ENCODE measurements at regions not wholly inside any gene's neighbourhood (a gene's known extent, or its start where the extent isn't known, plus 50 kb on each side); places are given as distances from the start of the nearest gene placed in this dataset.
"Not testable (repeated sequence)": the region's sequence is repeated elsewhere in the genome, so short reads cannot be mapped to it uniquely, and the experiment has no call there.

DNA sequence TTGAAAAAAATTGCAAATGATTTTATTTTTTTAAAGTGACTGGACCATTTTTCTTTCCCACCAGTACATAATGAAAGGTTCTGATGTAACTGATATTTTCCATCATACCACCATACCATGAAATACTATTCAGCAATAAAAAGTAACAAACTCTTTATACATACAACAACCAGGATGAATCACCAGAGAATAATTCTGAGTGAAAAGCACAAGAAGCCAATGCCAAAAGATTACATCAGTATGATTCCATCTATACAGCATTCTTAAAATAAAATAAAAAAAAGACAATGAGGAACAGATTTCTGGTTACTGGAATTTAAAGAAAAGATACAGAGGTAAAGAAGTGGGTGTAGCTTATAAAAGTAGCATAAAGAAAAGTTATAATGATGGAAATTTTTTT lies 423.7 kb upstream of the ST8SIA4 start:
- no peak overlapping the region for H3K23ac ChIP-seq (ENCODE audit: insufficient read length, low read depth, low read length)
- TF ChIP-seq, protein P1, sequence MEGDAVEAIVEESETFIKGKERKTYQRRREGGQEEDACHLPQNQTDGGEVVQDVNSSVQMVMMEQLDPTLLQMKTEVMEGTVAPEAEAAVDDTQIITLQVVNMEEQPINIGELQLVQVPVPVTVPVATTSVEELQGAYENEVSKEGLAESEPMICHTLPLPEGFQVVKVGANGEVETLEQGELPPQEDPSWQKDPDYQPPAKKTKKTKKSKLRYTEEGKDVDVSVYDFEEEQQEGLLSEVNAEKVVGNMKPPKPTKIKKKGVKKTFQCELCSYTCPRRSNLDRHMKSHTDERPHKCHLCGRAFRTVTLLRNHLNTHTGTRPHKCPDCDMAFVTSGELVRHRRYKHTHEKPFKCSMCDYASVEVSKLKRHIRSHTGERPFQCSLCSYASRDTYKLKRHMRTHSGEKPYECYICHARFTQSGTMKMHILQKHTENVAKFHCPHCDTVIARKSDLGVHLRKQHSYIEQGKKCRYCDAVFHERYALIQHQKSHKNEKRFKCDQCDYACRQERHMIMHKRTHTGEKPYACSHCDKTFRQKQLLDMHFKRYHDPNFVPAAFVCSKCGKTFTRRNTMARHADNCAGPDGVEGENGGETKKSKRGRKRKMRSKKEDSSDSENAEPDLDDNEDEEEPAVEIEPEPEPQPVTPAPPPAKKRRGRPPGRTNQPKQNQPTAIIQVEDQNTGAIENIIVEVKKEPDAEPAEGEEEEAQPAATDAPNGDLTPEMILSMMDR (conservative IDR thresholded peaks at IDR 0.05) = no peak
- H2BK12ac ChIP-seq (ENCODE audit: insufficient read length, low read depth, low read length) = no peak overlapping the region
- H4K20me1 ChIP-seq (ENCODE audit: control insufficient read depth, insufficient read depth, insufficient read length) = no peaks in the 10 kb centered on the region
- H4K5ac ChIP-seq (ENCODE audit: insufficient read length, low read depth, low read length) = no peak overlapping the region
- H3K79me2 ChIP-seq (ENCODE audit: insufficient read depth, low read length) = no peaks in the 10 kb centered on the region
- H2AK5ac ChIP-seq (ENCODE audit: insufficient read length, low read length) = no peak overlapping the region
- no peak overlapping the region for H3K4me2 ChIP-seq (ENCODE audit: insufficient read depth, insufficient read length, low read length)
- H4K91ac ChIP-seq (ENCODE audit: insufficient read length, low read depth, low read length) = no peak overlapping the region
- no peak for DNase-seq
- no peaks in the 10 kb centered on the region for H3K9me3 ChIP-seq (ENCODE audit: control insufficient read depth, low read depth, low read length)
- H3K4me1 ChIP-seq (ENCODE audit: insufficient read depth, low read length) = no peaks in the 10 kb centered on the region
- H3T11ph ChIP-seq (ENCODE audit: low read length) = no peak overlapping the region
- no peaks in the 10 kb centered on the region for H3K23me2 ChIP-seq (ENCODE audit: insufficient read length, low read depth, low read length, poor library complexity, severe bottlenecking)
- no peak overlapping the region for H2BK5ac ChIP-seq (ENCODE audit: insufficient read length, low read length)
- H3K27ac ChIP-seq (ENCODE audit: insufficient read length, low read depth, low read length) = no peak overlapping the region
- no peak overlapping the region for H2BK20ac ChIP-seq (ENCODE audit: low read depth, low read length, poor library complexity, severe bottlenecking)
- Mint-ChIP-seq H3K27me3 (ENCODE audit: low read depth) (no peaks in the 10 kb centered on the region), H3K36me3 (ENCODE audit: insufficient read depth in 1 of 3, low read depth in 3 of 3) (no peaks in the 10 kb centered on the region; a peak in 1 of 7 replicates), H3K9me3 (peaks cover 0 to 3% of the 10 kb centered on the region in 2 experiments; a peak in 2 of 5 replicates), H3K27ac (no peak overlapping the region), H3K4me1 (peaks cover 3 to 5% of the 10 kb centered on the region in 2 experiments), H3K4me3 (no peak overlapping the region)
- H2BK120ac ChIP-seq (ENCODE audit: low read depth, low read length, poor library complexity, severe bottlenecking) = no peak overlapping the region
- H3K56ac ChIP-seq (ENCODE audit: insufficient read length, low read depth, low read length) = no peak overlapping the region
- H3K18ac ChIP-seq (ENCODE audit: insufficient read length, low read depth, low read length) = no peak overlapping the region
- no peak overlapping the region for H3K9ac ChIP-seq (ENCODE audit: extremely low read depth, insufficient read length, low read length)
- H3K4ac ChIP-seq (ENCODE audit: low read depth, low read length) = no peak overlapping the region
- H3K79me1 ChIP-seq (ENCODE audit: insufficient read depth, low read depth, low read length, poor library complexity, severe bottlenecking) = no peaks in the 10 kb centered on the region
- H2AFZ ChIP-seq (ENCODE audit: low read length) = no peak overlapping the region
- no peak overlapping the region for H2BK15ac ChIP-seq (ENCODE audit: low read depth, low read length)
- H4K8ac ChIP-seq (replicated peaks; ENCODE audit: insufficient read length, low read depth, low read length) = no peak overlapping the region
- no peaks in the 10 kb centered on the region for H3K27me3 ChIP-seq (ENCODE audit: insufficient read depth, low read length)
- no peak overlapping the region for H3K14ac ChIP-seq (ENCODE audit: insufficient read depth, low read length)

DNA sequence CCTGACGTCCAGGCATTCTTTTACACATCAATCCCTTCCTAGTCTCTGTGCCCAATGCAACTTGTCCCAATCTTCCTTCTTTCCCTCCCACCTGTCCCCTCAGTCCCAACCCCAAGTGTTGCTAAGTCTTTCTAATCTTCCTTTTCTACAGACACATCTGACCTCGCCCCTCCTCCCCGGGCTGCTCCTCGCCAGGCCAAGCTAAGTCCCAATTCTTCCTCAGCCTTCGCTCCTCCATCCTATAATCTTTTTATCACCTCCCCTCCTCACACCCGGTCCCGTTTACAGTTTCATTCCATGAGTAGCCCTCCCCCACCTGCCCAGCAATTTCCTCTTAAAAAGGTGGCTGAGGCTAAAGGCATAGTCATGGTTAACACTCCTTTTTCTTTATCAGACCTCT lies 413.3 kb upstream of the ST8SIA4 start:
- not testable (repeated sequence) for H3K23ac ChIP-seq (ENCODE audit: insufficient read length, low read depth, low read length); H4K91ac ChIP-seq (ENCODE audit: insufficient read length, low read depth, low read length); H3K79me1 ChIP-seq (ENCODE audit: insufficient read depth, low read depth, low read length, poor library complexity, severe bottlenecking); H3K36me3 Mint-ChIP-seq (ENCODE audit: insufficient read depth in 1 of 3, low read depth in 3 of 3); H3K23me2 ChIP-seq (ENCODE audit: insufficient read length, low read depth, low read length, poor library complexity, severe bottlenecking); H3K27me3 ChIP-seq (ENCODE audit: insufficient read depth, low read length); H3K9me3 ChIP-seq (ENCODE audit: control insufficient read depth, low read depth, low read length); H2BK15ac ChIP-seq (ENCODE audit: low read depth, low read length); H3K27me3 Mint-ChIP-seq (ENCODE audit: low read depth); H3T11ph ChIP-seq (ENCODE audit: low read length); H2BK12ac ChIP-seq (ENCODE audit: insufficient read length, low read depth, low read length); H3K4me2 ChIP-seq (ENCODE audit: insufficient read depth, insufficient read length, low read length); H4K20me1 ChIP-seq (ENCODE audit: control insufficient read depth, insufficient read depth, insufficient read length); H2AFZ ChIP-seq (ENCODE audit: low read length); H3K4me1 ChIP-seq (ENCODE audit: insufficient read depth, low read length); H3K4ac ChIP-seq (ENCODE audit: low read depth, low read length); H3K14ac ChIP-seq (ENCODE audit: insufficient read depth, low read length); H4K5ac ChIP-seq (ENCODE audit: insufficient read length, low read depth, low read length); H3K4me3 Mint-ChIP-seq; H2BK5ac ChIP-seq (ENCODE audit: insufficient read length, low read length); H3K27ac ChIP-seq (ENCODE audit: insufficient read length, low read depth, low read length); DNase-seq; H2BK20ac ChIP-seq (ENCODE audit: low read depth, low read length, poor library complexity, severe bottlenecking); H3K56ac ChIP-seq (ENCODE audit: insufficient read length, low read depth, low read length); H3K9me3 Mint-ChIP-seq; H3K79me2 ChIP-seq (ENCODE audit: insufficient read depth, low read length); H2BK120ac ChIP-seq (ENCODE audit: low read depth, low read length, poor library complexity, severe bottlenecking); H4K8ac ChIP-seq (replicated peaks; ENCODE audit: insufficient read length, low read depth, low read length); H2AK5ac ChIP-seq (ENCODE audit: insufficient read length, low read length); H3K9ac ChIP-seq (ENCODE audit: extremely low read depth, insufficient read length, low read length); H3K18ac ChIP-seq (ENCODE audit: insufficient read length, low read depth, low read length)
- H3K4me1 Mint-ChIP-seq = peaks cover 9 to 11% of the 10 kb centered on the region in 2 experiments
- H3K27ac Mint-ChIP-seq = peak overlapping the region in 1 of 3 experiments; percentile 65; a peak in 2 of 7 replicates
- no CpG with 5 or more reads among the region's 7 CpGs for whole genome bisulfite sequencing (ENCODE audit: extremely low coverage, insufficient read length, low lambda C conversion rate)

All from H9 (cell line).